ENCODE measurements at regions not wholly inside any gene's neighbourhood (a gene's known extent, or its start where the extent isn't known, plus 50 kb on each side); places are given as distances from the start of the nearest gene placed in this dataset.

- Histone ChIP-seq H3K4me3 (no peak overlapping the region), H3K27ac (ENCODE audit: low read depth in 1 of 2, low read length in 1 of 2) (no peak overlapping the region), H3K27me3 (ENCODE audit: control insufficient read depth in 3 of 3, insufficient read depth in 3 of 3, low read length in 2 of 3) (peaks cover 0 to 29% (median 0%) of the 10 kb centered on the region in 3 donors), H3K9ac (ENCODE audit: insufficient read depth in 1 of 2, low read length in 2 of 2) (no peak overlapping the region), H3K9me3 (ENCODE audit: control insufficient read depth in 4 of 4, insufficient read depth in 3 of 4, low read length in 3 of 4) (no peaks in the 10 kb centered on the region), H3K36me3 (ENCODE audit: control insufficient read depth in 4 of 4, insufficient read depth in 4 of 4, low read length in 4 of 4) (no peaks in the 10 kb centered on the region), H3K4me1 (ENCODE audit: control insufficient read depth in 5 of 5, insufficient read depth in 5 of 5, low read length in 5 of 5) (no peaks in the 10 kb centered on the region)
- DNase-seq (no peak), ATAC-seq (ENCODE audit: insufficient read depth, low FRiP score) (no peak)
- WGBS, 2 donors: 85 to 87% methylated on average over 3 of the region's 3 CpGs
- TF ChIP-seq, protein P1, sequence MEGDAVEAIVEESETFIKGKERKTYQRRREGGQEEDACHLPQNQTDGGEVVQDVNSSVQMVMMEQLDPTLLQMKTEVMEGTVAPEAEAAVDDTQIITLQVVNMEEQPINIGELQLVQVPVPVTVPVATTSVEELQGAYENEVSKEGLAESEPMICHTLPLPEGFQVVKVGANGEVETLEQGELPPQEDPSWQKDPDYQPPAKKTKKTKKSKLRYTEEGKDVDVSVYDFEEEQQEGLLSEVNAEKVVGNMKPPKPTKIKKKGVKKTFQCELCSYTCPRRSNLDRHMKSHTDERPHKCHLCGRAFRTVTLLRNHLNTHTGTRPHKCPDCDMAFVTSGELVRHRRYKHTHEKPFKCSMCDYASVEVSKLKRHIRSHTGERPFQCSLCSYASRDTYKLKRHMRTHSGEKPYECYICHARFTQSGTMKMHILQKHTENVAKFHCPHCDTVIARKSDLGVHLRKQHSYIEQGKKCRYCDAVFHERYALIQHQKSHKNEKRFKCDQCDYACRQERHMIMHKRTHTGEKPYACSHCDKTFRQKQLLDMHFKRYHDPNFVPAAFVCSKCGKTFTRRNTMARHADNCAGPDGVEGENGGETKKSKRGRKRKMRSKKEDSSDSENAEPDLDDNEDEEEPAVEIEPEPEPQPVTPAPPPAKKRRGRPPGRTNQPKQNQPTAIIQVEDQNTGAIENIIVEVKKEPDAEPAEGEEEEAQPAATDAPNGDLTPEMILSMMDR (IDR thresholded peaks at IDR 0.05; ENCODE audit: control extremely low read depth, extremely low read depth): no peak
Observed at GRCh38 chr12:63075376-63076060, 75.5 kb downstream of the AVPR1A start.

DNA sequence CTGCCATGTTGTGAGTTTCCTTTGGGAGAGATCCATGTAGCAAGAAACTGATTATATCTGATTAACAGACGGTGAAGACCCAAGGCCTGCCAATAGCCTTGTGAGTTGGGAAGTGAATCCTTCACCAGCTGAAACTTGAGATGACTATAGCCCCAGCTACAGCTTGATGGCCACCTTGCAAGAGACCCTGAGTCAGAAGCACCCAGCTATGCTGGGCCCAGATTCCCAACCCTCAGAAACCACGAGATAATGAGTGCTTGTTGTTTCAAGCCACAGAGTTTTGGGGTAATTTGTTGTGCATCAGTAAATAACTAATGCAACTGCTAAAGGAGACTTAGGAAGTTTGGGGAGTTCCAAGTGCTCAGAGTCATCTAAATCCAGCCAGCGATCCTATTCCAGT, 80.3 kb downstream of the AVPR1A start:
- no peak for ATAC-seq (ENCODE audit: insufficient read depth, low FRiP score)
- Histone ChIP-seq H3K4me1 (ENCODE audit: control insufficient read depth in 5 of 5, insufficient read depth in 5 of 5, low read length in 5 of 5) (peaks cover 0 to 3% (median 1%) of the 10 kb centered on the region in 5 donors), H3K9ac (ENCODE audit: insufficient read depth in 1 of 2, low read length in 2 of 2) (no peak overlapping the region), H3K36me3 (ENCODE audit: control insufficient read depth in 4 of 4, insufficient read depth in 4 of 4, low read length in 4 of 4) (no peaks in the 10 kb centered on the region), H3K27me3 (ENCODE audit: control insufficient read depth in 3 of 3, insufficient read depth in 3 of 3, low read length in 2 of 3) (peaks cover 0 to 39% (median 0%) of the 10 kb centered on the region in 3 donors), H3K27ac (ENCODE audit: low read depth in 1 of 2, low read length in 1 of 2) (no peak overlapping the region), H3K4me3 (no peak overlapping the region), H3K9me3 (ENCODE audit: control insufficient read depth in 4 of 4, insufficient read depth in 3 of 4, low read length in 3 of 4) (no peaks in the 10 kb centered on the region)
- TF ChIP-seq, protein P1 (IDR thresholded peaks at IDR 0.05; ENCODE audit: control extremely low read depth, extremely low read depth): no peak
- 80 to 87% methylated on average over 3 of the region's 3 CpGs for WGBS, 2 donors
- no peak for DNase-seq

DNA sequence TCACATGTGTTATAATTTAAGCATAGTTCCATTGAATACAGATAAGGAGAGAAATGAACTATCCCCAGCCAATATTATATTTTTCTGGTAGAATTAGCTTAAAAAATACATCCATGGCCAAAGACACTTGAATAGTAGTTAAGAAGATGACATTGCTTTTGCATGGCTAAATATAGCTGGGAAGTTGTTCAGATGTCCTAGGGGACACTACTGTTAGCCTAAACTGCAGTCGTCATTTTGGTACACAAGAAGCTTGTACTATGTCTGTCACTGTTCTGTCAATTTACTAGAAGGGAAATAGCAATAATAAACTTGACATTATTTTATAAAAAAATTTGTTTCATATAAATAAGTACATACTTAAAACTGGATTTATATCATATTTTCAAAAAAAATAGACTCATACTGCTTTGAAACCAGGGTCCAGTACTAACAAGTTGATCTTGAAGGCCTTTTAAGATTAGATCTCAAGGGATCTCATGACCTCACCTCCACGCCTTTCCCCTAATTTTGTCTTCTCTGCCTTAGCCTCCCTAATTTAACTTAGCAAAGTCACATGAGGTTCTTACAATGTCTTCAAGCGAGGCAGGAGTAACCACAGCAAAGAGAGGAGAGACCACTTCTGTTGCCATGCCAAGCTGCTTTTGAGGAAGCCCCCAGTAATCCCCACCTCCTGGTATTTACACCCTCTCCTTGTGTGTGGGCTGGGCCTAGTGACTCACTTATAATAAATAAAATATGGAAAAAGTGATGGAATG, 81.0 kb downstream of the AVPR1A start:
- DNase-seq (no peak), ATAC-seq (ENCODE audit: insufficient read depth, low FRiP score) (no peak)
- Histone ChIP-seq H3K4me1 (ENCODE audit: control insufficient read depth in 5 of 5, insufficient read depth in 5 of 5, low read length in 5 of 5) (peaks cover 0 to 3% (median 1%) of the 10 kb centered on the region in 5 donors), H3K9me3 (ENCODE audit: control insufficient read depth in 4 of 4, insufficient read depth in 3 of 4, low read length in 3 of 4) (no peaks in the 10 kb centered on the region), H3K27ac (ENCODE audit: low read depth in 1 of 2, low read length in 1 of 2) (no peak overlapping the region), H3K9ac (ENCODE audit: insufficient read depth in 1 of 2, low read length in 2 of 2) (no peak overlapping the region), H3K27me3 (ENCODE audit: control insufficient read depth in 3 of 3, insufficient read depth in 3 of 3, low read length in 2 of 3) (peaks cover 0 to 38% (median 0%) of the 10 kb centered on the region in 3 donors), H3K4me3 (no peak overlapping the region), H3K36me3 (ENCODE audit: control insufficient read depth in 4 of 4, insufficient read depth in 4 of 4, low read length in 4 of 4) (no peaks in the 10 kb centered on the region)
- 82% methylated on average over 3 of the region's 3 CpGs for WGBS, 2 donors
- TF ChIP-seq, protein P1 (IDR thresholded peaks at IDR 0.05; ENCODE audit: control extremely low read depth, extremely low read depth): no peak
